Neural cell (in vitro differentiated cells): ENCODE measurements at regions not wholly inside any gene's neighbourhood (a gene's known extent, or its start where the extent isn't known, plus 50 kb on each side); places are given as distances from the start of the nearest gene placed in this dataset.

Experiments
- H2AFZ ChIP-seq: fragments of 200-600, 300-800 bp; sonication (generic), shearing (Covaris generic); 2 replicates; pipeline ENCODE4 v1.6.0; 2014; ENCODE audit warnings: low read depth, mild to moderate bottlenecking, antibody characterized with exemption, low read length, moderate library complexity
- H3F3A ChIP-seq: fragments of 200-600 bp; shearing (Covaris generic); 2 replicates; pipeline ENCODE4 v1.6.1; 2016; ENCODE audit warnings: mild to moderate bottlenecking, moderate library complexity, mixed read lengths, antibody characterized with exemption, low read length; ENCODE audit not compliant: insufficient read depth, poor library complexity, severe bottlenecking
- H3K27ac ChIP-seq: fragments of 200-600, 300-800 bp; sonication (generic), shearing (Covaris generic); 2 replicates; pipeline ENCODE4 v1.5.1; 2014; ENCODE audit warnings: mild to moderate bottlenecking, low read length, moderate library complexity
- H3K27me3 ChIP-seq: fragments of 300-800, 200-600 bp; sonication (generic), shearing (Covaris generic); 2 replicates; pipeline ENCODE4 v1.6.0; 2014; ENCODE audit warnings: mild to moderate bottlenecking, low read depth, low read length, moderate library complexity; ENCODE audit not compliant: insufficient read depth
- H3K36me3 ChIP-seq: fragments of 300-800, 200-600 bp; sonication (generic), shearing (Covaris generic); 2 replicates; pipeline ENCODE4 v1.5.1; 2014; ENCODE audit warnings: mild to moderate bottlenecking, antibody characterized with exemption, low read length, moderate library complexity; ENCODE audit not compliant: insufficient read depth
- H3K4me2 ChIP-seq: fragments of 300-800, 200-600 bp; sonication (generic), shearing (Covaris generic); 2 replicates; pipeline ENCODE4 v1.6.0; 2014; ENCODE audit warnings: mild to moderate bottlenecking, low read length
- H3K4me3 ChIP-seq: fragments of 300-800, 200-600 bp; sonication (generic), shearing (Covaris generic); 2 replicates; pipeline ENCODE4 v1.5.1; 2014; ENCODE audit warnings: mild to moderate bottlenecking, low read length, moderate library complexity
- H3K79me2 ChIP-seq: fragments of 200-600 bp; shearing (Covaris generic); replicated peaks from 2 replicates; pipeline ENCODE4 v1.6.0; 2014; ENCODE audit warnings: mild to moderate bottlenecking, low read length, moderate library complexity; ENCODE audit not compliant: insufficient read depth
- H3K9ac ChIP-seq: fragments of 300-800, 200-600 bp; sonication (generic), shearing (Covaris generic); 2 replicates; pipeline ENCODE4 v1.6.1; 2016; ENCODE audit warnings: mild to moderate bottlenecking, low read length, mixed read lengths
- H3K9me2 ChIP-seq: fragments of 200-600 bp; shearing (Covaris generic); 2 replicates; pipeline ENCODE4 v1.6.1; 2016; ENCODE audit warnings: mild to moderate bottlenecking, low read length, mixed read lengths; ENCODE audit not compliant: insufficient read depth
- H3K9me3 ChIP-seq: fragments of 200-600, 300-800 bp; sonication (generic), shearing (Covaris generic); 2 replicates; pipeline ENCODE4 v1.6.1; 2016; ENCODE audit warnings: mild to moderate bottlenecking, mixed run types, low read length, moderate library complexity, mixed read lengths
- H4K20me1 ChIP-seq: fragments of 200-600 bp; shearing (Covaris generic); 2 replicates; pipeline ENCODE4 v1.6.1; 2016; ENCODE audit warnings: mild to moderate bottlenecking, mixed run types; ENCODE audit not compliant: insufficient read depth
- EP300 ChIP-seq: fragments of 450-650 bp; conservative IDR thresholded peaks from 2 replicates; pipeline ENCODE4 v1.6.1; 2014; ENCODE audit warnings: antibody characterized with exemption, mild to moderate bottlenecking, moderate library complexity; ENCODE audit not compliant: poor library complexity, severe bottlenecking
- EZH2 ChIP-seq: fragments of 200-600, 300-800 bp; shearing (Covaris generic), sonication (generic); IDR thresholded peaks from 2 replicates; pipeline ENCODE4 v1.6.1; 2014; ENCODE audit warnings: antibody characterized with exemption, low read length, borderline replicate concordance, mild to moderate bottlenecking; ENCODE audit not compliant: insufficient read depth, poor library complexity, severe bottlenecking
- MXI1 ChIP-seq: fragments of 450-650 bp; conservative IDR thresholded peaks from 2 replicates; pipeline ENCODE4 v1.6.1; 2014; ENCODE audit warnings: antibody characterized with exemption, mild to moderate bottlenecking; ENCODE audit not compliant: poor library complexity, severe bottlenecking
- POLR2AphosphoS5 ChIP-seq: IDR thresholded peaks from 2 replicates; pipeline ENCODE4 v1.6.1; 2012
- RAD21 ChIP-seq: fragments of 450-650 bp; conservative IDR thresholded peaks from 2 replicates; pipeline ENCODE4 v1.6.1; 2014; ENCODE audit warnings: antibody characterized with exemption, mild to moderate bottlenecking, moderate library complexity
- SMC3 ChIP-seq: fragments of 450-650 bp; conservative IDR thresholded peaks from 2 replicates; pipeline ENCODE4 v1.6.1; 2014; ENCODE audit warnings: antibody characterized with exemption, mild to moderate bottlenecking, moderate library complexity; ENCODE audit not compliant: poor library complexity
- TAF1 ChIP-seq: IDR thresholded peaks from 2 replicates; pipeline ENCODE4 v1.6.1; 2012; ENCODE audit warnings: low read depth
- TF ChIP-seq, protein P1 (sequence below): fragments of 450-650 bp; IDR thresholded peaks from 2 replicates; pipeline ENCODE4 v1.5.1; 2014; ENCODE audit warnings: antibody characterized with exemption, mild to moderate bottlenecking, moderate library complexity; ENCODE audit not compliant: poor library complexity, severe bottlenecking
- TF ChIP-seq, protein P2 (sequence below): IDR thresholded peaks from 2 replicates; pipeline ENCODE4 v1.6.1; 2012; ENCODE audit warnings: borderline replicate concordance

DNA sequence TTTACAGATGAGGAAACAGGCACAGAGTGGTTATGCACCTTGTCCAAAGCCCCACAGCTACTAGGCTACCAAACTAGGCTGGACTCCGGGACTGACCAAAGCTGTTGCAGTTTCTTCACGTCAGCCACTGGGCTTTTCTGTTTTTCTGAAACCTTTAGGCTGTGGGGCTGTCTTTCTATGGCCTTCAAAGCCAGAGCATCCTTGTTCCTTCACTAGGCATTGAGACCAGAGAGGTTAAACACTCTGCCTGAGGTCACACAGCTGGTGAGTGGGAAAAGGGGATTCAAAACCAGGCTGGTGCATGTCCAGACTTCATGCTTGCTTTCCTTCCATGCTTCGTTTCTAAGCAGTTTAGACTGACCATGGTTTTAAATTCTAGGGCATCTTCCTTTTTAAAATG lies 97.5 kb upstream of the KCNG1 start:
- Histone ChIP-seq H3K27me3 (no peaks in the 10 kb centered on the region), H3K79me2 (no peaks in the 10 kb centered on the region), H3K9me2 (no peaks in the 10 kb centered on the region), H2AFZ (no peak overlapping the region), H3K9ac (no peak overlapping the region), H4K20me1 (no peaks in the 10 kb centered on the region), H3K36me3 (no peaks in the 10 kb centered on the region), H3K4me3 (no peak overlapping the region), H3K9me3 (no peaks in the 10 kb centered on the region), H3F3A (no peaks in the 10 kb centered on the region), H3K27ac (no peak overlapping the region), H3K4me2 (no peak overlapping the region)
- TF ChIP-seq TAF1 (no peak), EZH2 (no peak), RAD21 (no peak), MXI1 (no peak), EP300 (no peak)
- TF ChIP-seq, protein P1, sequence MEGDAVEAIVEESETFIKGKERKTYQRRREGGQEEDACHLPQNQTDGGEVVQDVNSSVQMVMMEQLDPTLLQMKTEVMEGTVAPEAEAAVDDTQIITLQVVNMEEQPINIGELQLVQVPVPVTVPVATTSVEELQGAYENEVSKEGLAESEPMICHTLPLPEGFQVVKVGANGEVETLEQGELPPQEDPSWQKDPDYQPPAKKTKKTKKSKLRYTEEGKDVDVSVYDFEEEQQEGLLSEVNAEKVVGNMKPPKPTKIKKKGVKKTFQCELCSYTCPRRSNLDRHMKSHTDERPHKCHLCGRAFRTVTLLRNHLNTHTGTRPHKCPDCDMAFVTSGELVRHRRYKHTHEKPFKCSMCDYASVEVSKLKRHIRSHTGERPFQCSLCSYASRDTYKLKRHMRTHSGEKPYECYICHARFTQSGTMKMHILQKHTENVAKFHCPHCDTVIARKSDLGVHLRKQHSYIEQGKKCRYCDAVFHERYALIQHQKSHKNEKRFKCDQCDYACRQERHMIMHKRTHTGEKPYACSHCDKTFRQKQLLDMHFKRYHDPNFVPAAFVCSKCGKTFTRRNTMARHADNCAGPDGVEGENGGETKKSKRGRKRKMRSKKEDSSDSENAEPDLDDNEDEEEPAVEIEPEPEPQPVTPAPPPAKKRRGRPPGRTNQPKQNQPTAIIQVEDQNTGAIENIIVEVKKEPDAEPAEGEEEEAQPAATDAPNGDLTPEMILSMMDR: no peak

DNA sequence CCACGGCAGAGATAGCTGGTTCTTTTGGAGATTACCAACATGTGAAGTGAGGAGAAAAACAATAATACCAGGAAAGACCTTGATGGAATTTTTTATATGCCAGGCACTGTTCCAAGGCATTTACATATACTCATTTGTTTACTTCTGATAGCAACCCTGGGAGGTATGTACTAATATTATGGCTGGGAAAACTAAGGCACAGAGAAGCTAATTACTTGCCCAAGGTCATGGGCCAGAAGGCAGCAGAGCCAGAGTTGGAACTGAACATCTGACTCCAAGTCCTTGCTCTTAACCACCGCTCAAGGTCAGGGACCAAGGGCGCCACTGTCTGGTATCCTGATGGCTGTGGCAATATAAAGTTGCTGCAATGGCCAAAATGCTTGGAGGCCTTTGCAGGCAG lies 97.0 kb upstream of the KCNG1 start:
- Histone ChIP-seq H3K9me2 (no peaks in the 10 kb centered on the region), H3K9me3 (no peaks in the 10 kb centered on the region), H3K27me3 (no peaks in the 10 kb centered on the region), H3K4me2 (no peak overlapping the region), H3K4me3 (no peak overlapping the region), H4K20me1 (no peaks in the 10 kb centered on the region), H2AFZ (no peak overlapping the region), H3K9ac (no peak overlapping the region), H3F3A (no peaks in the 10 kb centered on the region), H3K27ac (no peak overlapping the region), H3K36me3 (no peaks in the 10 kb centered on the region), H3K79me2 (no peaks in the 10 kb centered on the region)
- no peak for TF ChIP-seq EP300

DNA sequence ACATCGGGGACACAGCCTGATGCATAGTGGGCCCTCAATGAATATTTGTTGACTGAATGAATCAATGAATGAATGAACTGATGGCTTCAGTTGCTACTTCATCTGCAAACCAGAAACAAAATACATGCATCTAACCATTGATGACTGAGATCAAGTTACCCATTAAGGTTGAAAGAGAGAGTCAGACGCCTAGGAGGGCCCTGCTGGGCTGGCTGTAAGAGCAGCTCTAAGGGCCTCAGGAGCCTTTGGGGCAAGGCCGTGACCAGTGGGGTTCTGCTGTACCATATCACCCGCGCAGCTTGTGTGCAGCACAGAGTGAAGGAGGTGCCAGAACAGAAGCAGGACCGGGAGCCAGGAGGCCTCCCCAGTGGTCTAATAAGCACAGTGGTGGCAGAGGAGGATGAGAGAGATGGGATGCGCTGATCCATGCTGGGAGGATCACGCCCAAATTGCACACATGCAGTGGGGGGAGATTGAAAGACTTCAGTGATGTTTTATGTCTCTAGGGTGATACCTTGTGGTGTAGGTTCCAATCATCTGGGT lies 96.1 kb upstream of the KCNG1 start:
- Histone ChIP-seq H3K79me2 (no peaks in the 10 kb centered on the region), H3K36me3 (no peaks in the 10 kb centered on the region)
- TF ChIP-seq TAF1 (no peak), EP300 (no peak), POLR2AphosphoS5 (no peak), EZH2 (no peak), SMC3 (no peak), MXI1 (no peak)
- TF ChIP-seq, protein P2, sequence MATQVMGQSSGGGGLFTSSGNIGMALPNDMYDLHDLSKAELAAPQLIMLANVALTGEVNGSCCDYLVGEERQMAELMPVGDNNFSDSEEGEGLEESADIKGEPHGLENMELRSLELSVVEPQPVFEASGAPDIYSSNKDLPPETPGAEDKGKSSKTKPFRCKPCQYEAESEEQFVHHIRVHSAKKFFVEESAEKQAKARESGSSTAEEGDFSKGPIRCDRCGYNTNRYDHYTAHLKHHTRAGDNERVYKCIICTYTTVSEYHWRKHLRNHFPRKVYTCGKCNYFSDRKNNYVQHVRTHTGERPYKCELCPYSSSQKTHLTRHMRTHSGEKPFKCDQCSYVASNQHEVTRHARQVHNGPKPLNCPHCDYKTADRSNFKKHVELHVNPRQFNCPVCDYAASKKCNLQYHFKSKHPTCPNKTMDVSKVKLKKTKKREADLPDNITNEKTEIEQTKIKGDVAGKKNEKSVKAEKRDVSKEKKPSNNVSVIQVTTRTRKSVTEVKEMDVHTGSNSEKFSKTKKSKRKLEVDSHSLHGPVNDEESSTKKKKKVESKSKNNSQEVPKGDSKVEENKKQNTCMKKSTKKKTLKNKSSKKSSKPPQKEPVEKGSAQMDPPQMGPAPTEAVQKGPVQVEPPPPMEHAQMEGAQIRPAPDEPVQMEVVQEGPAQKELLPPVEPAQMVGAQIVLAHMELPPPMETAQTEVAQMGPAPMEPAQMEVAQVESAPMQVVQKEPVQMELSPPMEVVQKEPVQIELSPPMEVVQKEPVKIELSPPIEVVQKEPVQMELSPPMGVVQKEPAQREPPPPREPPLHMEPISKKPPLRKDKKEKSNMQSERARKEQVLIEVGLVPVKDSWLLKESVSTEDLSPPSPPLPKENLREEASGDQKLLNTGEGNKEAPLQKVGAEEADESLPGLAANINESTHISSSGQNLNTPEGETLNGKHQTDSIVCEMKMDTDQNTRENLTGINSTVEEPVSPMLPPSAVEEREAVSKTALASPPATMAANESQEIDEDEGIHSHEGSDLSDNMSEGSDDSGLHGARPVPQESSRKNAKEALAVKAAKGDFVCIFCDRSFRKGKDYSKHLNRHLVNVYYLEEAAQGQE: no peak

More for the DNA sequence above, 96.1 kb upstream of the KCNG1 start:
- no peaks in the 10 kb centered on the region for H3F3A ChIP-seq
- H3K9me2 ChIP-seq: no peaks in the 10 kb centered on the region
- H3K4me3 ChIP-seq: no peak overlapping the region
- no peak overlapping the region for H3K9ac ChIP-seq
- H3K9me3 ChIP-seq: no peaks in the 10 kb centered on the region
- no peak overlapping the region for H3K27ac ChIP-seq
- no peaks in the 10 kb centered on the region for H4K20me1 ChIP-seq
- H2AFZ ChIP-seq: no peak overlapping the region
- H3K27me3 ChIP-seq: no peaks in the 10 kb centered on the region
- H3K4me2 ChIP-seq: no peak overlapping the region
